HG03460 (cell line): ENCODE measurements at regions not wholly inside any gene's neighbourhood (a gene's known extent, or its start where the extent isn't known, plus 50 kb on each side); places are given as distances from the start of the nearest gene placed in this dataset.

Experiments
- ATAC-seq: cut with Tn5 transposase; IDR thresholded peaks from one replicate; pipeline ENCODE4 v1.9.1; 2021; ENCODE audit not compliant: unreplicated experiment

GRCh38 chr5:119789406-119790117 lies 160.2 kb downstream of the FAM170A start:
- no peak for ATAC-seq

GRCh38 chr5:119792161-119792799 lies 162.9 kb downstream of the FAM170A start:
- no peak for ATAC-seq

- no peak for ATAC-seq
Observed at GRCh38 chr5:119795768-119796167, 166.4 kb downstream of the FAM170A start.

- no peak for ATAC-seq
Observed at GRCh38 chr5:119801570-119801969, 172.2 kb downstream of the FAM170A start.

- ATAC-seq = no peak
Observed at GRCh38 chr5:119808024-119808423, 178.7 kb downstream of the FAM170A start.

- ATAC-seq = no peak
Observed at GRCh38 chr5:119808474-119808873, 179.1 kb downstream of the FAM170A start.

DNA sequence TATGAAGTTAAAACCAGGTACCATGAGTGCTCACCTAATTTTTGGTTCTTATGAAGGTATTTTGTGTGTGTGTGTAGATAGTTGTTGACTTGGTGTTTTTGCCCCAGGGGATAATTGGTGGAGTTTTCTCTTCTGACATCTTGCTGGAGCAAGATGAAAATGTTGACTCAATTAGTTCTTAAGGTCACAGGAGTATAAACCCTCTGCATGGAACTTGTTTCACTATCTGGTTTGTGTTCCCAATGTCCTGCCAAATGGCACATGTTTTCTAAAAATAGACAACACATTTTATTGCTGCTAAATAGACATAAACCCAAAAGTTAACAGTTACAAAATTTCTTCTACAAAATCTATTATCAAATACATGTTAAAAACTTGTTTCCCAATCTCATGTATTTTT lies 180.9 kb downstream of the FAM170A start:
- no peak for ATAC-seq

GRCh38 chr5:119811458-119811857 lies 182.1 kb downstream of the FAM170A start:
- no peak for ATAC-seq

GRCh38 chr5:119814655-119815054 lies 185.3 kb downstream of the FAM170A start:
- ATAC-seq = no peak

GRCh38 chr5:119816055-119816454 lies 186.7 kb downstream of the FAM170A start:
- ATAC-seq = no peak

DNA sequence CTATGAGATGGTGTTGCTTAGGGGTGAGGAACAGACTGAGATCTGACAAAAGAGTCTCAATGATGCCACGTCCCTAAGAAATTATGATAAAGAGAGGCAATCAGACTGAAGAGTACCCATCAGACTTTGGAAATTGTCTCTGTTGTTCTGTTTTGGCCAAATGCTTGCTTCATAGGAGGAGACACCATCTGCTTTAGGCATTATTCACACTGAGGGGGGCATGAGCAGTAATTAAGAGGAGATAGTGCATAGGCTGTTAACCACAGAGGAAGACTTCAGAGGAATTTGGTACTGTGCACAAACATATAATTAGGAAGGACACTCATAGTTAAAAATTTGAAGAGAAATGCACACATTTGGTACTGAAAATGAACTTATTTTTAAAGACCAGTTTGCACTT lies 190.7 kb downstream of the FAM170A start:
- no peak for ATAC-seq

- no peak for ATAC-seq
Observed at GRCh38 chr5:119820608-119821007, 191.2 kb downstream of the FAM170A start.

GRCh38 chr5:119828541-119828940 lies 199.2 kb downstream of the FAM170A start:
- ATAC-seq = no peak

DNA sequence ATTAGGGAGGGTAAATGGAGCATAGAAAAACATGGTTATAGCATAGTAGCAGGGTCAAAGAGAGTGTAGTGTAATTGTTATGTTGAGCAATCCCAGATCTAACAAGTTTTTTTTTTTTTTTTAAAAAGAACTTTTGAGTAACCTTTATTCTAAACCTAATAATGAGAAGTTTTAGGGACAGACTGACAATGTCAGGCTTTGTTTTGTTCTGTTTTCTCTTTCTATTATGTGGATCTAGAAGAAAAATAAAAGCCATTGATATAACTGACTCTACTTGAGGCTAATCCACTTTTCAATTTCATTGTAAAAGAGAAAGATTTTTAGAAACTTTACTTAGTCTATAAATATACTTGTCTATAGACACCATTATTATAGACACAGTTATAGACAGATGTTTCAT lies 200.0 kb downstream of the FAM170A start:
- no peak for ATAC-seq

- no peak for ATAC-seq
Observed at GRCh38 chr5:119833176-119833575, 203.8 kb downstream of the FAM170A start.

- no peak for ATAC-seq
Observed at GRCh38 chr5:119840175-119840574, 210.8 kb downstream of the FAM170A start.

- no peak for ATAC-seq
Observed at GRCh38 chr5:119852140-119852539, 222.8 kb downstream of the FAM170A start.

DNA sequence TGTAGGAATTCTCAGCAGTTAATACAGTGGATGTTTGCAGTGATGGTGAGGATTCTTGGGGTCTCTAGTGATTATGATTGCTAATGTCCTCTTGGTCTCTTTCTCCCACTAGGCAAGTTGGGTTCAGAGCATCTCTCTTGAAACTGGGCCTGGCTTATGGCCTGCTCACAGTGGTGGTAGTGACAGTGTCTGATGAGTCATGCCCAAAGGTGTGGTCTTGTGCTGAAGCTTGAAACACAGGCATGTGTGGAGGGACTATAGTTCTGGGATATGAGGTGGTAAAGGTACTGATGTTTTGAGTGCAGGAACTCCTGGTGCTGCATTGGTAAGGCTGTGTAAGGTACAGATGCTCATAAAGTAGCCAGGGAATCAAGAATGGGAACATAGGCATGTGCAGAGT lies 231.1 kb downstream of the FAM170A start:
- ATAC-seq = no peak

DNA sequence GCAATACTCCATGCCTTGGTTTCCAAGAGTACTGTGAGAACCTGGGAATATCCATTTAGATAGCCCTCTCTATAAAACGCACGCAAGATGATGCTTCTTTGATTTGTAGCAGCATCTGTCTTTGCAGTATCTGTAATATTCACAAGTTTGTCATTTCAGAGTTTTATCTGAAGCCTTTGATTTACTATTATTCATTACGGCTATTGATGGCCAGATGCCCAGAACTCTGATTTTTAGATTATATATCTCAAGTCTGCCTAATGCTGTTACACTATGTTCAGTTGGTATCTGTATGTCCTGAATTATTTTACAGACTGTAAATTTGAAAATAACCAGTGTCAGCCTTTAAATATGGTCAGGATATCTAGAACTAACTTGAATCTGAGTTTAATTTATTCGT lies 233.3 kb downstream of the FAM170A start:
- ATAC-seq = no peak

DNA sequence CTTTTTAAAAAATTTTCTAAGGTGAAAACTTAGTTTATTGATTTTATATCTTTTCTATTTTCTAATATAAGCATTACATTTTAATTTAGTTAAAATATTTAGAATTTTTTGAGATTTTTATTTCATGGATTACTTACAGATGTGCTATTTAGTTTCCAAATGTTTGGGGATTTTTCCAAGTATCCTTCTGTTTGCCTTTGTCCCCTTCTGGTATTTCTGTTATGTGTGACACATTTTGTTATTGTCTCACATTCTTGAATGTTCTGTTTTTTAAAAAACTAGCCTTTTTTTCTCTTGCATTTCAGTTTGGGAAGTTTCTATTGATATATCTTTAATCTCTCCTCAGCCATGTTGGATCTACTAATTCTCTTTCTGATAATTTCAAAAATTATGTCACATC lies 234.9 kb downstream of the FAM170A start:
- ATAC-seq = no peak

- ATAC-seq = no peak
Observed at GRCh38 chr5:119873611-119874010, 244.3 kb downstream of the FAM170A start.

GRCh38 chr5:119876522-119876921 lies 247.2 kb downstream of the FAM170A start:
- no peak for ATAC-seq

- no peak for ATAC-seq
Observed at GRCh38 chr5:119878712-119879111, 249.4 kb downstream of the FAM170A start.
